Smooth muscle cell (in vitro differentiated cells): ENCODE measurements at regions not wholly inside any gene's neighbourhood (a gene's known extent, or its start where the extent isn't known, plus 50 kb on each side); places are given as distances from the start of the nearest gene placed in this dataset.

ENCODE experiments used
- DNase-seq: peaks from one replicate; lab custom pipeline; 2025; ENCODE audit not compliant: unreplicated experiment; lab: John Stamatoyannopoulos, UW
- H2AFZ ChIP-seq: fragments of 200-600 bp; sonication (generic); 2 replicates; pipeline ENCODE4 v1.6.0; 2016; ENCODE audit warnings: antibody characterized with exemption, low read depth, mild to moderate bottlenecking
- H3F3A ChIP-seq: fragments of 200-600 bp; sonication (generic); 2 replicates; pipeline ENCODE4 v1.6.0; 2017; ENCODE audit warnings: antibody characterized with exemption, low read depth
- H3K27ac ChIP-seq: fragments of 200-600 bp; sonication (generic); 2 replicates; pipeline ENCODE4 v1.5.1; 2016; ENCODE audit warnings: low read depth, mild to moderate bottlenecking
- H3K27me3 ChIP-seq: fragments of 200-600 bp; sonication (generic); 2 replicates; pipeline ENCODE4 v1.6.1; 2016; ENCODE audit warnings: low read depth, mild to moderate bottlenecking
- H3K36me3 ChIP-seq: fragments of 200-600 bp; sonication (generic); 2 replicates; pipeline ENCODE4 v1.5.1; 2016; ENCODE audit warnings: low read depth
- H3K4me1 ChIP-seq: fragments of 200-600 bp; sonication (generic); 2 replicates; pipeline ENCODE4 v1.5.1; 2016; ENCODE audit warnings: low read depth
- H3K4me2 ChIP-seq: fragments of 200-600 bp; sonication (generic); 2 replicates; pipeline ENCODE4 v1.6.0; 2016; ENCODE audit warnings: mild to moderate bottlenecking
- H3K4me3 ChIP-seq: fragments of 200-600 bp; sonication (generic); 2 replicates; pipeline ENCODE4 v1.5.1; 2016; ENCODE audit warnings: mild to moderate bottlenecking
- H3K79me2 ChIP-seq: fragments of 200-600 bp; sonication (generic); 2 replicates; pipeline ENCODE4 v1.6.0; 2016; ENCODE audit warnings: low read depth, mild to moderate bottlenecking
- H3K9ac ChIP-seq: fragments of 200-600 bp; sonication (generic); 2 replicates; pipeline ENCODE4 v1.6.0; 2016; ENCODE audit warnings: low read depth
- H3K9me3 ChIP-seq: fragments of 200-600 bp; sonication (generic); replicated peaks from 2 replicates; pipeline ENCODE4 v1.5.1; 2016; ENCODE audit warnings: low read depth
- H4K20me1 ChIP-seq: fragments of 200-600 bp; sonication (generic); 2 replicates; pipeline ENCODE4 v1.6.0; 2016; ENCODE audit warnings: low read depth
- CTCF ChIP-seq: fragments of 200-600 bp; sonication (generic); IDR thresholded peaks from 2 replicates; pipeline ENCODE4 v1.5.1; 2017; ENCODE audit warnings: borderline replicate concordance, mild to moderate bottlenecking, antibody characterized with exemption; ENCODE audit not compliant: insufficient read depth, poor library complexity, severe bottlenecking
- WGBS: methylation state at CpG from one replicate; pipeline ENCODE4 v1.1.7; 2016; ENCODE audit warnings: low lambda C conversion rate; 5-methylcytosine and 5-hydroxymethylcytosine counted together

GRCh38 chr19:29385191-29385795 lies 140.5 kb upstream of the VSTM2B start:
- no peaks in the 10 kb centered on the region for H3F3A ChIP-seq
- no peak overlapping the region for H3K4me3 ChIP-seq
- DNase-seq: no peak
- no peak overlapping the region for H2AFZ ChIP-seq
- no peaks in the 10 kb centered on the region for H3K79me2 ChIP-seq
- WGBS: 93% methylated on average over 13 of the region's 13 CpGs
- H3K9ac ChIP-seq: no peak overlapping the region
- no peaks in the 10 kb centered on the region for H3K27me3 ChIP-seq
- H3K27ac ChIP-seq: no peak overlapping the region
- H3K9me3 ChIP-seq: no peaks in the 10 kb centered on the region
- no peak overlapping the region for H3K4me2 ChIP-seq
- TF ChIP-seq CTCF: no peak
- no peaks in the 10 kb centered on the region for H3K4me1 ChIP-seq
- H4K20me1 ChIP-seq: no peaks in the 10 kb centered on the region
- no peaks in the 10 kb centered on the region for H3K36me3 ChIP-seq

- TF ChIP-seq CTCF: no peak
- no peak for DNase-seq
- no peaks in the 10 kb centered on the region for H3K36me3 ChIP-seq
- no peak overlapping the region for H2AFZ ChIP-seq
- no peaks in the 10 kb centered on the region for H3K9me3 ChIP-seq
- H3K27me3 ChIP-seq: no peaks in the 10 kb centered on the region
- no peak overlapping the region for H3K27ac ChIP-seq
- over 99% methylated on average over 5 of the region's 5 CpGs for WGBS
- H3K9ac ChIP-seq: no peak overlapping the region
- no peaks in the 10 kb centered on the region for H4K20me1 ChIP-seq
- H3K4me1 ChIP-seq: no peaks in the 10 kb centered on the region
- H3K4me2 ChIP-seq: no peak overlapping the region
- H3K4me3 ChIP-seq: no peak overlapping the region
- no peaks in the 10 kb centered on the region for H3K79me2 ChIP-seq
- H3F3A ChIP-seq: no peaks in the 10 kb centered on the region
These were observed 138.8 kb upstream of the VSTM2B start for GRCh38 chr19:29386970-29387369.

GRCh38 chr19:29387586-29387985 lies 138.2 kb upstream of the VSTM2B start:
- Histone ChIP-seq H3K4me3 (no peak overlapping the region), H3K9me3 (no peaks in the 10 kb centered on the region), H3K4me2 (no peak overlapping the region), H3K36me3 (no peaks in the 10 kb centered on the region), H2AFZ (no peak overlapping the region), H3F3A (no peaks in the 10 kb centered on the region), H3K9ac (no peak overlapping the region), H3K27ac (no peak overlapping the region), H3K79me2 (no peaks in the 10 kb centered on the region), H3K27me3 (no peaks in the 10 kb centered on the region), H3K4me1 (no peaks in the 10 kb centered on the region), H4K20me1 (no peaks in the 10 kb centered on the region)
- TF ChIP-seq CTCF: no peak
- no peak for DNase-seq
- WGBS: 90% methylated on average over 13 of the region's 13 CpGs

- H3K4me3 ChIP-seq: no peak overlapping the region
- H3K9ac ChIP-seq: no peak overlapping the region
- H3F3A ChIP-seq: no peaks in the 10 kb centered on the region
- 57% methylated on average over 3 of the region's 3 CpGs for WGBS
- no peaks in the 10 kb centered on the region for H3K36me3 ChIP-seq
- no peaks in the 10 kb centered on the region for H3K9me3 ChIP-seq
- no peak for DNase-seq
- H2AFZ ChIP-seq: no peak overlapping the region
- H3K4me2 ChIP-seq: no peak overlapping the region
- H3K4me1 ChIP-seq: no peaks in the 10 kb centered on the region
- no peak for TF ChIP-seq CTCF
- no peaks in the 10 kb centered on the region for H4K20me1 ChIP-seq
- H3K27me3 ChIP-seq: no peaks in the 10 kb centered on the region
- no peak overlapping the region for H3K27ac ChIP-seq
- H3K79me2 ChIP-seq: no peaks in the 10 kb centered on the region
These were observed 136.3 kb upstream of the VSTM2B start for GRCh38 chr19:29389495-29389894.
